GM19397 (cell line): ENCODE measurements at regions not wholly inside any gene's neighbourhood (a gene's known extent, or its start where the extent isn't known, plus 50 kb on each side); places are given as distances from the start of the nearest gene placed in this dataset.
"Not testable (repeated sequence)": the region's sequence is repeated elsewhere in the genome, so short reads cannot be mapped to it uniquely, and the experiment has no call there.

Source experiments
- ATAC-seq: cut with Tn5 transposase; IDR thresholded peaks from one replicate; pipeline ENCODE4 v1.9.1; 2021; ENCODE audit warnings: mild to moderate bottlenecking, moderate library complexity; ENCODE audit not compliant: unreplicated experiment

GRCh38 chr7:142477801-142478200, 219.9 kb upstream of the PRSS58 start:
- not testable (repeated sequence) for ATAC-seq

GRCh38 chr7:142477079-142477651, 219.3 kb upstream of the PRSS58 start:
- no peak for ATAC-seq

- ATAC-seq: no peak
These were observed 218.2 kb upstream of the PRSS58 start for GRCh38 chr7:142476077-142476476.

GRCh38 chr7:142471820-142472219, 214.0 kb upstream of the PRSS58 start:
- ATAC-seq: no peak

DNA sequence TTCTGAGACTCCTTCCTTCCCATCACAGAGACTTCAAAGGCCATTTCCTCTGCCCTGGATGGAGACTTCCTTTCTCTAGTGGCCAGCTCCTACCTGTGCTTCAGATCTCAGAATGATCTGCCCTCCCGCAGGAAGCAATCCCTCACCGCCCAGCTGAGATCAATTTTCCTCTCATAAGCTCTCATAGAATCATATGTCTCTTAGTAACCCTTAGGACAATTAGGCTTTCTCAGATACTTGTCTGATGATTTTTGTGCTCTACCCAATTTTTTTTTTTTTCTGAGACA, 212.6 kb upstream of the PRSS58 start:
- no peak for ATAC-seq

DNA sequence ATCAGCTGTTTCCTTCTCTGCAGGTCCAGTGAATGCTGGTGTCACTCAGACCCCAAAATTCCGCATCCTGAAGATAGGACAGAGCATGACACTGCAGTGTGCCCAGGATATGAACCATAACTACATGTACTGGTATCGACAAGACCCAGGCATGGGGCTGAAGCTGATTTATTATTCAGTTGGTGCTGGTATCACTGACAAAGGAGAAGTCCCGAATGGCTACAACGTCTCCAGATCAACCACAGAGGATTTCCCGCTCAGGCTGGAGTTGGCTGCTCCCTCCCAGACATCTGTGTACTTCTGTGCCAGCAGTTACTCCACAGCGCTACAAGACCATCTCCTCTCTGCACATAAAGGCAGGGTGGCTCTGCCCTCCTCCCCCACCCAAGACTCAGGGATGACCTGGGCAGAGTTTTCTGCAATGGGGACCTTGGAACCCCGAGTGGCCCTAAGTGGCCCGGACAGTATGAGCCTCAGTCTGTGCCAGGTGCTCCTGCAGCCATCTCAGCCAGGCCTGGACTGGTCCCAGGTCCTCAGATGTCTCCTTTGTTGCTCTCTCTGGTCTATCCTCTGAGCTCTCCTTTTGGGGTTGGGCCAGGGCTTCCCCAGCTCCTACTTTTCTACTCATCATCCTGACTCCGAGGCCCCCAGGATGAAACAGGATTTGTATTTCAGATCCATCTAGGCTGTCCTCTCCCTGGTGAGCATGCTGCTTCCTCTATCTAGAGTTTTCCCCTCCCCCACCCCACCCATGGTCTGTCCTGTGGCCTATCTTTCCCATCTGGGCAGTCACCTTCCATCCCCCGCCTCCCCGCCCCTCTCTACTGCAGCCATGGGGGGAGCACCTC, 212.1 kb upstream of the PRSS58 start:
- ATAC-seq: no peak

DNA sequence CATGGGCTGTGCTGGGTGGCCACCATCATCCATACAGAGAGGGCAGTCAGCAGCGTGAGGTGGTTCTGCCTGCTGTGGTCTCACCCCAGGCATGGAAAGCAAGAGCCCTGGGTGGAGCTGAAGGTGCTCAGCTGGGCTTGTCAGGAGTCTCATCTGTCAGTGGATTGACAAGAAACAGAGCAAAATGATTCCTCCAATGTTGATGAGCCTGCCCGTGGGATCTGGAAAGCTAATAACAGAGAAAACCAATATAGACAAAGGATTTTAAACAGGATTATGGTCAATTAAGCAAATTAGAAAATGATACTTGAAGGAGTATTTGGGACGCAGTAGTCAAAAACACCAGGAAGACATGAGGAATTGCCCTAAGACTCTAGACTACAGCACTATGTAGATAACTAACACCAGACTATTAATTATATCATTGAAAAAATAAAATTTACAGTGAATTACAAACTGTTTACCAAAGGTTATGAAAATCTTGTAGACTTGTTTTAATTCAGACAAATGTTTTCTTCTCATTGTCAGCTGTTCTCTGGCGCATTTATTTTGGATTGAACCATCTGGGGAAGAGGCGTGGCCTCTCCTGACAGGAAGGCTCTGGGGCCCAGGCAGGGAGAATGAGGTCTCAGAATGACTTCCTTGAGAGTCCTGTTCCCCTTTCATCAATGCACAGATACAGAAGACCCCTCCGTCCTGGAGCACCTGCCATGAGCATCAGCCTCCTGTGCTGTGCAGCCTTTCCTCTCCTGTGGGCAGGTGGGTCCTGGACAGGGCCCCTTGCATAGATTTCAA, 211.2 kb upstream of the PRSS58 start:
- no peak for ATAC-seq

DNA sequence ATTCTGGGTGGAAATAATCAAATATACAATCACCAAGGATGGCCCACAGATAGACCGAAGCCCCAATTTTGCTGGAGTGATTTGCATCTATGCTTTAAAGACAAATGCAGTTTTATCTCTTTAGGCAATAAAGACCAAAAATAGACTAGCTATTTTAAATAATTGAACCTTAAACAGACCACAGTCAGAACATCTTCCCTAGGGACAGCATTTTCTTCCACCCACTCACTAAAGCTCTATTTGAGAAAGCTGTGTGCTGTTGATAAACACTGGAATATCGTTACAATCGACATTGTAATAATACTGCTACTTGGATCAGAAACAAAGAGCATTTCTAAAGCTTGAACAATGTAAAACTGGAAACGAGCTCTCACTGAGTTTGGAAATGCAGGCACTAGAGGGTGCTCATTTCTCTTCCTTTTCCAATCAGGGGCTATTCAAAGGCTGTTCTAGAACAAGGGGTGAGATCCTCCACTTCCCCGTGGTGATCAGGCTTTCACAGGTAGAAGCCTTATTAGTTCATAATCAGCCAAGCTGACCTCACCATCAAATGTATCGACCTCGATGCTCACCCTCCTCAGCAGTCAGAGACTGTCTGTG, 209.3 kb upstream of the PRSS58 start:
- not testable (repeated sequence) for ATAC-seq

DNA sequence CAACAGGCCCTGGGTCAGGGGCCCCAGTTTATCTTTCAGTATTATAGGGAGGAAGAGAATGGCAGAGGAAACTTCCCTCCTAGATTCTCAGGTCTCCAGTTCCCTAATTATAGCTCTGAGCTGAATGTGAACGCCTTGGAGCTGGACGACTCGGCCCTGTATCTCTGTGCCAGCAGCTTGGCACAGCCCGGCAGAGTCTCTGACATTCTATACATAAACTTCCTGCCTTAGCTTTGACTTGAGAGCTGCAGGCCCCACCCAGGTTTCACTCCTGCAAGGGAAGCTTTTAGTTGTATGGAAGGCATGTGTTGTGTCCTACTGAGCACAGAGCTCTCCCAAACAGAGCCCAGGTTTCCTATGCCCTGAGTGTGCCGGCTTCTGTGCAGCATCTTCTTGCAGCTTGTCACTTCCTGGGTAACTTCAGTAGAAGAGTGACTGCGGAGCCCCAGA, 205.6 kb upstream of the PRSS58 start:
- ATAC-seq: no peak

DNA sequence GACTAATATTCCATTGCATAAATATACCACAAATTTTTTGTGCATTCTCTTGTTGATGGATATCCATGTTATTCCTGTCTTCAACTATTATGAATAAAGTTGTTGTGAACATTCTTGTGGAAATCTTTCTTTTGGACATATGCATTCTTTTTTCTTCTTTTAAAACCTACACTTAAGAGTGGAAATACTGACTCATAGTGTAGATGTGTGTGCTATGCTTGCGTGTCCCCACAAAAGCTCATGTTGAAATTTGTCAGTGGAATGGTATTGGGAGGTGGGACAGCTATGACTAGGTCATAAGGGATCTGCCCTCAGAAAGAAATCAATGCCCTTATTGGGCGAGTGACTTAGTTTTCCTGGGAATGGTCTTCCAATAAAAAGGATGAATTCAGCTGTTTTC, 203.6 kb upstream of the PRSS58 start:
- no peak for ATAC-seq

- no peak for ATAC-seq
These were observed 202.7 kb upstream of the PRSS58 start for GRCh38 chr7:142460402-142461117.

- peak; percentile 76 for ATAC-seq
These were observed 201.7 kb upstream of the PRSS58 start for GRCh38 chr7:142459551-142459963.

DNA sequence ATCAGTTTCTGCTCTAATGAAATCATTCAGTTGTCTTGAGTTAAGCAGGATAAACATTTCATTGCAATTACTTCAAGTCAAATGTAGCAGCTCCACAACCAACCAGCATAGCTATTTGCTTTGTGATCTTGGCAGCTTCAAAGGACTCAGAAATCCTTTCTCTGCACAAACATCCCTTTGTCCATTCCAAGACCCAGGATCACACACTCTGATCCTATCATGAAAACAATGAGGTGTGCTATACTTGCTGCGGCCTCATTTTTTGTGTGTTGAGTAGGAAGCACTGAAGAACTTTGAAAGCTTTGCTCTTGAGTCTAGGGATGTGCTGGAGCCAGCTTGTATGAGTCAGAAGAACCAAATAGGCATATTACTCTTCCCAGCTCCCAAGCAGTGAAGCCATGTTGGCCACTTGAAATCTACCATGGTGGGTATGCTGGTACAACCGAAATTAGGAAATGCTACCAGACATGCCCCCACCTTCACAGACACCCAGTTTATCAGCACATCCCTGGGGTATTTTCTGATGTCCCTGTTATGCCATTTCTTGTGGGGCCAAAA, 199.4 kb upstream of the PRSS58 start:
- no peak for ATAC-seq

- no peak for ATAC-seq
These were observed 197.5 kb upstream of the PRSS58 start for GRCh38 chr7:142455392-142455791.

DNA sequence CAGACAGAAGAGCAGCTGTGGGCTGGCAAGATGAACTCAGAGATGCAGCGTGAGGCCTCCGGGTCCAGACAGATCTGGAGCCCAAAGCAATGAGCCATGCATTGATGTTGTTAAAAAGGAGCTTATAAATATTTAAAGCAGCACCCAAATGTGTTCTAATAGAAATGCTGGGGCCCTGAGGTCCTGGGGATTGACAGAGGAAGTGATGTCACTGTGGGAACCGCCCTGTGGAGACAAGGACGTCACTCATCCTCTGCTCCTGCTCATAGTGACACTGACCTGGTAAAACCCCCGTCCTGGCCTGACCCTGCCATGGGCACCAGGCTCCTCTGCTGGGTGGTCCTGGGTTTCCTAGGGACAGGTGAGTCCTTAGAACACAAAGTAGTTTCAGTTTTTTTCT, 197.0 kb upstream of the PRSS58 start:
- no peak for ATAC-seq

GRCh38 chr7:142452791-142453190, 194.9 kb upstream of the PRSS58 start:
- ATAC-seq: no peak

DNA sequence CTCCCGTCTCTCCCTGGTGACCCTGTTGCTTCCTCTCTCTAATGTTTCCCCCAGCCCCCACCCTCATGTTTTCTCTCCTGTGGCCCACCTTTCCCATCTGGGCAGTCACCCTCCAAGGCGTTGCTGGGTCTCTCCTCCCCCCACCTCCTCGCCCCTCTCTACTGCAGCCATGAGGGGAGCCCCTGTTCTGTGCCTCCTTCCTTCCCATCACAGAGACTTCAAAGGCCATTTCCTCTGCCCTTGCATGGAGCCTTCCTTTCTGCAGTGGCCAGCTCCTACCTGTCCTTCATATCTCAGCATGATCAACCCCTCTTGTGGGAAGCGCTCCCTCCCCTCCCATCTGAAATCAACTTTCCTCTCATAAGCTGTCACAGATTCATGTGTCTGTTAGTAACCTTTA, 194.0 kb upstream of the PRSS58 start:
- ATAC-seq: no peak

DNA sequence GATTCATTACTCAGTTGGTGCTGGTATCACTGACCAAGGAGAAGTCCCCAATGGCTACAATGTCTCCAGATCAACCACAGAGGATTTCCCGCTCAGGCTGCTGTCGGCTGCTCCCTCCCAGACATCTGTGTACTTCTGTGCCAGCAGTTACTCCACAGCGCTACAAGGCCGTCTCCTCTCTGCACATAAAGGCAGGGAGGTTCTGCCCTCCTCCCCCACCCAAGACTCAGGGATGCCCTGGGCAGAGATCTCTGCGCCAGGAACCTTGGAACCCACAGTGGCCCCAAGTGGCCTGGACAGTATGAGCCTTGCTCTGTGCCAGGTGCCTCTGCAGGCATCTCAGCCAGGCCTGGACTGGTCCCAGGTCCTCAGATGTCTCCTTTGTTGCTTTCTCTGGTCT, 193.4 kb upstream of the PRSS58 start:
- ATAC-seq: no peak

- ATAC-seq: no peak
These were observed 192.8 kb upstream of the PRSS58 start for GRCh38 chr7:142450695-142451094.

GRCh38 chr7:142450206-142450605, 192.3 kb upstream of the PRSS58 start:
- no peak for ATAC-seq

DNA sequence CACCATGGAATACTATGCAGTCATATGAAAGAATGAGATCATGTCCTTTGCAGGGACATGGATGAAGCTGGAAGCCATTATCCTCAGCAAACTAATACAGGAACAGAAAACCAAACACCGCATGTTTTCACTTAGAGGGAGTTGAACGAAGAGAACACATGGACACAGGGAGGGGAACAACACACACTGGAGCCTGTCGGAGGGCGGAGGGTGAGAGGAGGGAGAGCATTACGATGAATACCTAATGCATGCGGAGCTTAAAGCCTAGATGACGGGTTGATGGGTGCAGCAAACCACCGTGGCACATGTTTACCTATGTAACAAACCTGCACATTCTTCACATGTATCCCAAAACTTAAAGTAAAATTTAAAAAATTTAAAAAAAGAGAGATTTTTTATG, 191.0 kb upstream of the PRSS58 start:
- ATAC-seq: not testable (repeated sequence)
